Posterior cingulate gyrus (tissue), 11 donors: ENCODE measurements at regions not wholly inside any gene's neighbourhood (a gene's known extent, or its start where the extent isn't known, plus 50 kb on each side); places are given as distances from the start of the nearest gene placed in this dataset.

Source experiments
- DNase-seq, 10 donors: peaks; one replicate each; pipeline versions ENCODE4 v3.0.0 to v3.0.0-alpha.2; 2020 to 2021; ENCODE audit warnings: mixed read lengths in 3 of 10
- intact Hi-C: fragments of 100-400 bp; cut with DNase I; formaldehyde crosslinking; loops from one replicate; pipeline ENCODE4 v1.15.1; 2023

DNA sequence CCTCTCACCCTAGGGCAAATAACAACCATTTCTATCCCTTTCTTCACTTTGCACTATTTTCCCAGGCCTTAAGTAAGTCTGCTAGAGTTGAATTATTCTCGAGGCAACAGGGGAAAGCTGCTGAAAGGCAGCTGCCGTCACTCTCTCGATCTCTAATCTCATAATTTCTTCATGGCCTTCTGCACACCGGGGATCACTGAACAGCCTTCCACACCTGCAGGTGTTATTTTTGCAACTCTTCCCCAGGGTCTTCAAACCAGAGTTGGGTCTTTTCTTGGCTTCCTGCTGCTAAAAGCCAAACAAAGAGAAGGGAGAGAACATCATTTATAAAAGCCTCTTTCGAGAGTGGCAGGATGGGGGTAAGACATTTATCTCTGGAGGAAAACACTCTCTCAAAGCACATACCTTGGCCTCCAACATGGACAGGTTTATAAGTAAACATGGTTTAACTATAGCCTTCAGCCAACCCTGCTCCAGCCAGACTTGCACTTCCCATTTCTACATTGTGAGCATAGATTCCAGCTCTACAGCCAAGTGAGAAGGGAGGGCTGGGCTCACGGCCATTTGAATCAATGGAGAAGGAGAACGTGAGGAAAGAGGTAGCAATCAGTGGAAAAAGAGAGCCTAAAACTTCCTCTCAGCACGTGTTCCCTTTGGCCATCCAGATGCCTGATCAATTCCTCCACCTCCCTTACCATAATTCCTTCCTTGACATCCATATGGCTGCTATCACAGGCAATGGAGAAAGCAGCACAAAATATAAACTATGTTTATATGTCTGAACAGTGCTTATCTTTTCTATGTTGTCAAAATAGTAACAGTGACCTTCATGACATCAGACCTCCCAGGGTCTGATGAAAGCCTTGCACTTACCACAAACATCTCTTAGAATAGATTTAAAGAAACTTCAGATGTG is 464.9 kb downstream of the TLE1 start:
- DNase-seq: no peak
- intact Hi-C loops: no loop called here

- no peak for DNase-seq
- intact Hi-C loops: no loop called here
Observed at GRCh38 chr9:81214975-81215374, 474.4 kb downstream of the TLE1 start.

GRCh38 chr9:81213456-81213855 is 475.9 kb downstream of the TLE1 start:
- DNase-seq: no peak

DNA sequence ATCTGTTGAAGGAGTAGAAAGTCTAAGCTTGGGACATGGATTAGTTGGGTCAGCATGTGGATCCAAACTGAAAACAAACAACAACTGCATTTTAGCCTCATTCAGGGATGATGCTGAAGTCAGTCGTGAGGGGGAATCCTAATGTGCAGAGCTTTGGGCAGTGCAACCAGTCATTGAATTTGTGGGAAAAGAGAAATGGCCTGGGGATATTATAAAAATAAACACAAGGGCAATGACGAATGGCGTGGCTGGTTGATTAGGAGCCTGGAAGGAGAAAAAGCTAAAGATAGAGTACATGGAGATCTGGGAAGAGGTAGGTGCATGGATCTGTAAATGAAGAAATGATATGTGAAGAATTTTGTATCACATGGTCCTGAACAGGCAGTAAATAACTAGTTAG is 477.6 kb downstream of the TLE1 start:
- intact Hi-C loops: no loop called here

More at GRCh38 chr9:81213456-81213855, 475.9 kb downstream of the TLE1 start:
- intact Hi-C loops: no loop called here

GRCh38 chr9:81207651-81208050 is 481.7 kb downstream of the TLE1 start:
- intact Hi-C loops: no loop called here
- DNase-seq: no peak

More for the DNA sequence above, 477.6 kb downstream of the TLE1 start:
- no peak for DNase-seq

DNA sequence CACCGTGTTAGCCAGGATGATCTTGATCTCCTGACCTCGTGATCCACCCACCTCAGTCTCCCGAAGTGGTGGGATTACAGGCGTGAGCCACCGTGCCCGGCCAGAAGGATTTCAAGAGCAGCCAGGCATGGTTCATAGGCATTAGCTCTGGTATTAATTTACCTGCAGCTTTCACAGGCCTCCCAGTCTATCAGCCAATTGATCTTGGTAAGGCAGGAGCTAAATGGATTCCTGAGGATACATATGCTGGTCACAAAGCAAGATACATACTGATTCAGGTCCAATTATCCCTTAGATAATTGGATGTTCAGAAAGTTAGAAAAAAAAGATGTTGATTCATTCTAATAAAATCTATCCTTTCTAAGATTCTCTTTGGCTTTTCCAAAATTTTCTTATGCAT is 487.1 kb downstream of the TLE1 start:
- intact Hi-C loops: no loop called here
- no peak for DNase-seq

GRCh38 chr9:81195206-81195605 is 494.1 kb downstream of the TLE1 start:
- DNase-seq: no peak
- intact Hi-C loops: no loop called here

- DNase-seq: no peak
- intact Hi-C loops: no loop called here
Observed at GRCh38 chr9:81193362-81194339, 495.7 kb downstream of the TLE1 start.

GRCh38 chr9:81191222-81191621 is 498.1 kb downstream of the TLE1 start:
- DNase-seq: no peak
- intact Hi-C loops: no loop called here

DNA sequence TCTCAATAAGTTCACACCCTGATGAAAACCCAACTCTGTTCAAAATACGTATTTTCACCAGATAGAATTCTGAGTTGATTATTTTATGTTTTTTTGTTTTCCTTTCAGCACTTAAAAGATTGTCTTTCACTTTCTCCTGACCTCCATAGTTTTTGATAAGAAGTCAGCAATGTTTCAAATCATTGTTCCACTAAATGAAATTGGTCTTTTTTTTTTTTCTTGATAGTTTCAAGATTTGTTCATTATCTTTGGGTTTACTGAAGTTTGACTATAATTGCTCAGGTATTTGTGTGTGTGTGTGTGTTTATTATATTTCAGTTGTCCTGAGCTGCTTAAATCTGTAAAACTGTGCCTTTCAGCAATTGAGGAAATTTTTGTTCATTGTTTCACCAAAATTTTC is 498.7 kb downstream of the TLE1 start:
- intact Hi-C loops: no loop called here
- DNase-seq: no peak

DNA sequence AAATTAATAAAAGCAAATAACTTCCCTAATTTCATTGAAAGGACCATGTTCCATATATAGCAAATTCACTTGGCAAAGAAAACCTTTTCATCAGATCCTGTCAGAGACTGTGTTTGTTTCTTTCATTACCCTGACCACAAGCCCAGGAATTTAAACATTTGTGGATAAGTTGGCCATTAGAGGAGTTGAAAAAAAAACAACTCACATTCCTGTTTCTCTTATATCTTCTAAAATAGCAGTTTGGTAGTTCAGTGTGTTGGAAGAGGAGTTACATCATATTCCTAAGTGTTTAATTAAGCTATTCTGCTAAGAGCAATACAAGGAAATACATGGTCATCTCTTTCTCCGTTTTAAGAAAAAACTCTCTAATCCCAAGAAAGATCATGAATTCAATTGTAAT is 505.6 kb downstream of the TLE1 start:
- intact Hi-C loops: no loop called here
- DNase-seq: no peak

DNA sequence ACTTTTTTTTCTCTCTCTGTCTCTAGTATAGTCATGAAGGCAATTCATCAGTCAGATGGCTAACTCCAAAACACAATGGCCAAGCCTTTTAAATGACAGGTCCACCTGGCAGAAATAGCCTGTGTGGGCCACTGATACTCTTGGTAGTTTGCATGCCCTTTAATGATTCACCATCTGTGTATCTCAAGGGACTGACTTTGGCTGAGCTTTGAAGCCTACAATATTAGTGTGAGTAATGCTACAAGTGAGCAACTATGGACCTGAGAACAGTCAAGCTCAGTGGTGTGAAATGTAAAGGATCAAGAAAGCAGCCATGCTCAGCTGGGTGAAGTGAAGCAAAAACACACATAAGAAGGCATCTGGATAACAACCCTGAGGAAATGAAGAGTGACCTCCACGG is 506.9 kb downstream of the TLE1 start:
- DNase-seq: no peak
- intact Hi-C loops: no loop called here

DNA sequence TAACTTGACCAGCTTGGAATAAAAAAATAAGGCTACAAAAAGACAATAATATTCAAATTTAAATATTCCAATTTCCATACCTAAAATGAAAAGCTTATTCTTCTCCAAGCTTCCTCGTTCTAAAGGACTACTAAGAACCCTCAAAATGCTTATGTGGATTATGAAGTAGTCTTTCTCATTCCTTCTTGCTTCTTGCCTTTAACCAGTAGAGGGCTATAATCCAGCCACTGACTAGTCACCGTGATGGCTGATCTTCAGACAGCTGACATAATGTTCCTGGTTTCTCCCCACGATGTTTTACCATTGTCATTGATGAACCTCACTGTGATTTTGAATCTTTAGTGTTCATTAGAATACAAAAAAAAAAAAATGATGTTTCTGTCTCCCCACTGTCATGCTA is 515.3 kb downstream of the TLE1 start:
- intact Hi-C loops: no loop called here

GRCh38 chr9:81171689-81172088 is 517.7 kb downstream of the TLE1 start:
- no peak for DNase-seq
- intact Hi-C loops: no loop called here

More for the DNA sequence above, 515.3 kb downstream of the TLE1 start:
- no peak for DNase-seq

DNA sequence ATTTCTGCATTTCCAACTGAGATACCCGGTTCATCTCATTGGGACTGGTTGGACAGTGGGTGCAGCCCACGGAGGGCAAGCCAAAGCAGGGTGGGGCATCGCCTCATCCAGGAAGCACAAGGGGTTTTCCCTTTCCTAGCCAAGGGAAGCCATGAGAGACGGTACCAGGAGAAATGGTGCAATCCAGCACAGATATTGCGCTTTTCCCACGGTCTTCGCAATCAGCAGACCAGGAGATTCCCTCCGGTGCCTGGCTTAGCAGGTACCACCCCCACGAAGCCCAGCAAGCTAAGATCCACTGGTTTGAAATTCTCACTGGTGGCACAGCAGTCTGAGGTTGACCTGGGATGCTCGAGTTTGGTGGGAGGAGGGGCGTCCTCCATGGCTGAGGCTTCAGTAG is 527.0 kb downstream of the TLE1 start:
- no peak for DNase-seq
- intact Hi-C loops: no loop called here

DNA sequence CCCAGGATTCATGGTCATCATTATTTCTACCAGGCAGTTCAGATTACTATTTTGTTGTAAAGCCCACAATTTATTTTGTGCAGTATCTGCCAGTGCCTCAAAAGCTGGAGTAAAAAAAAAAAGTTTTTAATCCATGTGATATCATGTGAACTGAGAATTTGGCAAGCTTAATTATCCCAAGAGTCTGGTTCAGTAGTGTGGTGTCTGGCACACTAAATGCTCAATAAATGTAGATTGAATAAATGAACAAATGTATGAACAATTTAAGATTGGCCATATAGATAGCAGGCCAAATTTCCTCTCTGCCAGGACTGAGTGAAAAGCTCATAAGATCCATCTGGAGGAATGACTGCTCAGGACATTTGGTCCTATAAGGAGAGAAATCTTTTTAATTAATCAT is 533.0 kb downstream of the TLE1 start:
- DNase-seq: no peak
- intact Hi-C loops: no loop called here

DNA sequence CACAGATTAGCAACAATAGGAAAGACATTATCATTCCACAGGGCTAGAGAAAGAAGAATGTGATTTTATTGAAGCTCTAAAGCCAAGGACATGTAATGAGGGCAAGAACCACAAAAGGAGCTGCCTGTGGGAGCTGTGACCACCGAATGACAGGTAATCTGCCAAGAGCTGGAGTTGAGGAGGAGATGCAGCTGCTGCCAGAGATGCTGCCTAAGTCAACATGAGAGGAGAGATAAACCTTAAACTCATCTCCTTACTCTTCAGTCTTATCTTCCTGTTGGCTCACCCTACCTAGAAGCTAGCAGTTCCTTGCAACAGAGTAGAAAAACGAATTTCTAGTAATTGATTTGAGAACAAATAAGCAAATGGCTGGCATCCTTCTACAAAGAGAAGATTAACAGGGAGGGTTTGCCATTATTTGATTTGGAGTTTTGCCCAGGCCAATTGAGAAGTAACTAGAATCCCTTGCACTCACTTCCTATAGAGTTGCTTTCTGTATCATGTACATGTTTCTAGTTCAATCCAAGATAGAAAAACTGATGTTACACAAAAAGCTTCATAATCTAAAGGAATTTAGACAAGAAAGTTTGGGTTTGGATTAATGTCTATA is 539.2 kb downstream of the TLE1 start:
- no peak for DNase-seq
- intact Hi-C loops: no loop called here

- DNase-seq: no peak
Observed at GRCh38 chr9:81146684-81147337, 542.5 kb downstream of the TLE1 start.

GRCh38 chr9:81146241-81146640 is 543.1 kb downstream of the TLE1 start:
- no peak for DNase-seq

More at GRCh38 chr9:81146684-81147337, 542.5 kb downstream of the TLE1 start:
- intact Hi-C loops: no loop called here

GRCh38 chr9:81145331-81145963 is 543.9 kb downstream of the TLE1 start:
- intact Hi-C loops: no loop called here
- DNase-seq: no peak

More at GRCh38 chr9:81146241-81146640, 543.1 kb downstream of the TLE1 start:
- intact Hi-C loops: no loop called here
